ENCODE measurements at regions not wholly inside any gene's neighbourhood (a gene's known extent, or its start where the extent isn't known, plus 50 kb on each side); places are given as distances from the start of the nearest gene placed in this dataset.

DNA sequence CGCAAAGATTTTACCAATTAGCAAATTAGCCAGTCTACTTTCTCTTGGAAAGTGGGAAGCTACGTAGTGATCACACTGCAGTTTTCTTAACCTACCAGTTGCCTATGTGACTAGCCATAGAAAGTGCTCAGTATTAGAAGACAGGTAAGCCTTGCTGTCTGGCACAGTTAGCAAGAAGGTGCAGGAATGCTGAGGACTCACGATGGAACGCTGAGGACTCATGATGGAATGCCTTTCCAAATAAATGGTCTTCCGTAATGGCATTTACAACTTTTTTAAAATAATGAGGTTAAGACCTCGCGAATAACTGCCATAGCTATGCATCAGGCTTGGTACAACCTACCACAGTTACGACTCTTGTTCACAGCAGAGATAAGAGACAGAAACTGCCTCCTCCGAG lies 1645.6 kb upstream of the MIR17HG start:
- Histone ChIP-seq H3K36me3 (ENCODE audit: insufficient read depth, low read length) (no peaks in the 10 kb centered on the region), H3K27ac (ENCODE audit: low read depth, low read length) (no peak overlapping the region), H3K27me3 (ENCODE audit: insufficient read depth, low read length) (no peaks in the 10 kb centered on the region), H3K4me3 (ENCODE audit: insufficient read depth, low read length) (no peak overlapping the region), H3K4me2 (ENCODE audit: insufficient read depth, low read length) (no peak overlapping the region), H3K79me2 (ENCODE audit: insufficient read depth, low read length) (no peaks in the 10 kb centered on the region), H4K20me1 (ENCODE audit: insufficient read depth, low read length) (no peaks in the 10 kb centered on the region), H3K9me3 (ENCODE audit: low read depth, low read length) (no peaks in the 10 kb centered on the region), H3K4me1 (ENCODE audit: insufficient read depth, low read length) (no peaks in the 10 kb centered on the region), H2AFZ (ENCODE audit: low read length) (no peak overlapping the region)
- TF ChIP-seq, protein P1, sequence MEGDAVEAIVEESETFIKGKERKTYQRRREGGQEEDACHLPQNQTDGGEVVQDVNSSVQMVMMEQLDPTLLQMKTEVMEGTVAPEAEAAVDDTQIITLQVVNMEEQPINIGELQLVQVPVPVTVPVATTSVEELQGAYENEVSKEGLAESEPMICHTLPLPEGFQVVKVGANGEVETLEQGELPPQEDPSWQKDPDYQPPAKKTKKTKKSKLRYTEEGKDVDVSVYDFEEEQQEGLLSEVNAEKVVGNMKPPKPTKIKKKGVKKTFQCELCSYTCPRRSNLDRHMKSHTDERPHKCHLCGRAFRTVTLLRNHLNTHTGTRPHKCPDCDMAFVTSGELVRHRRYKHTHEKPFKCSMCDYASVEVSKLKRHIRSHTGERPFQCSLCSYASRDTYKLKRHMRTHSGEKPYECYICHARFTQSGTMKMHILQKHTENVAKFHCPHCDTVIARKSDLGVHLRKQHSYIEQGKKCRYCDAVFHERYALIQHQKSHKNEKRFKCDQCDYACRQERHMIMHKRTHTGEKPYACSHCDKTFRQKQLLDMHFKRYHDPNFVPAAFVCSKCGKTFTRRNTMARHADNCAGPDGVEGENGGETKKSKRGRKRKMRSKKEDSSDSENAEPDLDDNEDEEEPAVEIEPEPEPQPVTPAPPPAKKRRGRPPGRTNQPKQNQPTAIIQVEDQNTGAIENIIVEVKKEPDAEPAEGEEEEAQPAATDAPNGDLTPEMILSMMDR (IDR thresholded peaks at IDR 0.05; ENCODE audit: extremely low read depth, low read depth, low read length) = no peak
- no peak for DNase-seq (ENCODE audit: insufficient read length, low spot score, missing footprints)

DNA sequence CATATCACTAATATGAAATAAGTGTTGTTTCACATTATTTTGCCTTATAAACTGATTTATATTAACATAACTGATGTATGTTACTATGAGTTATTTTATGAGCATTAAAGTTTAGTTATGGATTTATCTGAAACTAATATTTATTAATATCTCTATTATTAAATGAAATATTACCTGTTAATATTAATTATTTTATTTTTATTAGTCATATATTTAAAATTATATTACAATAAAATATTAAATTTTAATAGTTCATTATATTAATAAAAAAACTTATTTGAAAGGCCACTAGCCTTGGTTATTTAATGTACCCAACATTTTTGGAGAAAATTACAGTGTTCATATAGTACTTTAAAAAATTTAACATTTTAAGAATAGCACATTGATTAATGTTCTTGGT lies 1643.4 kb upstream of the MIR17HG start:
- H3K27me3 ChIP-seq (ENCODE audit: insufficient read depth, low read length) = no peaks in the 10 kb centered on the region
- DNase-seq (ENCODE audit: insufficient read length, low spot score, missing footprints) = no peak
- H3K9me3 ChIP-seq (ENCODE audit: low read depth, low read length) = no peaks in the 10 kb centered on the region
- H3K4me2 ChIP-seq (ENCODE audit: insufficient read depth, low read length) = no peak overlapping the region
- no peak overlapping the region for H2AFZ ChIP-seq (ENCODE audit: low read length)
- H3K4me3 ChIP-seq (ENCODE audit: insufficient read depth, low read length) = no peak overlapping the region
- H3K36me3 ChIP-seq (ENCODE audit: insufficient read depth, low read length) = no peaks in the 10 kb centered on the region
- TF ChIP-seq, protein P1 (IDR thresholded peaks at IDR 0.05; ENCODE audit: extremely low read depth, low read depth, low read length) = no peak
- H3K4me1 ChIP-seq (ENCODE audit: insufficient read depth, low read length) = no peaks in the 10 kb centered on the region
- no peaks in the 10 kb centered on the region for H4K20me1 ChIP-seq (ENCODE audit: insufficient read depth, low read length)
- H3K27ac ChIP-seq (ENCODE audit: low read depth, low read length) = no peak overlapping the region
- no peaks in the 10 kb centered on the region for H3K79me2 ChIP-seq (ENCODE audit: insufficient read depth, low read length)

DNA sequence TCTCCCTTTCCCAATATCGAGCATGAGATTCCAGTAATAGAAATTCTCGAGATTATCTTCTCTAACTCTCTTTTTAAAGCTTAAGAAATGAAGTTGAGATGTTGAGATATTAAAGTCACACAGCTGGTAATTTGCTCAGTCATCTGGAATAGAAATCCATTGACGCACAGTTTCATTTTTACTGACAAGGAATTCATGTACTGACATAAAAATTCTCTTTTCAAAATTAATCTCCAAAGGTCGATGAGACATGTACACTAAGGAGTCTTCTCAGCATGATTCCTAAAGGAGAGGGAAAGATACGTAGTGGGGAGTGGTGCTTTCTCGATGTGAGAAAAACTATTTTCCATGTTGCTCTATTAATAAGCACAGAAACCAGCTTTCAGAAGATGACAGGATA lies 1639.5 kb upstream of the MIR17HG start:
- H3K36me3 ChIP-seq (ENCODE audit: insufficient read depth, low read length) = no peaks in the 10 kb centered on the region
- TF ChIP-seq, protein P1 (IDR thresholded peaks at IDR 0.05; ENCODE audit: extremely low read depth, low read depth, low read length) = no peak
- no peak for DNase-seq (ENCODE audit: insufficient read length, low spot score, missing footprints)

DNA sequence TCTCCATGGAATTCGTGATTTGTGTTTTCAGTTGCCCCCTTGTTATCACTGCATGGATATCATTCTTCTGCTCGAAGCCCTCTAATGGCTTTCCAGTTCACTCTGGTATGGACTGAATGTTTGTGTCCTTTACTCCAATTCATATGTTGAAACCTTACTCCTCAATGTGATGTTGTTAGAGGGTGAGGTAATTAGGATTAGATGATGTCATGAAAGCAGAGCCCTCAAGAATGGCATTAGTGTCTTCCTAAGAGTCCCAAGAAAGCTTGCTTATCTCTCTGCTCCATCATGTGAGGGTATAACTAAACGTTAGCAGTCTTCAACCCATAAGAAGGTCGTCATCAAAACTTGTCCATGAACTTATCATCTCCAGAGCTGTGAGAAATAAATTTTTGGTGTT lies 1626.3 kb upstream of the MIR17HG start:
- Histone ChIP-seq H3K79me2 (ENCODE audit: insufficient read depth, low read length) (no peaks in the 10 kb centered on the region), H3K36me3 (ENCODE audit: insufficient read depth, low read length) (no peaks in the 10 kb centered on the region), H3K4me3 (ENCODE audit: insufficient read depth, low read length) (no peak overlapping the region), H3K4me2 (ENCODE audit: insufficient read depth, low read length) (no peak overlapping the region), H2AFZ (ENCODE audit: low read length) (no peak overlapping the region), H3K9me3 (ENCODE audit: low read depth, low read length) (peaks cover 4% of the 10 kb centered on the region), H4K20me1 (ENCODE audit: insufficient read depth, low read length) (no peaks in the 10 kb centered on the region), H3K4me1 (ENCODE audit: insufficient read depth, low read length) (no peaks in the 10 kb centered on the region), H3K27ac (ENCODE audit: low read depth, low read length) (no peak overlapping the region), H3K27me3 (ENCODE audit: insufficient read depth, low read length) (no peaks in the 10 kb centered on the region)
- TF ChIP-seq, protein P1 (IDR thresholded peaks at IDR 0.05; ENCODE audit: extremely low read depth, low read depth, low read length) = no peak
- no peak for DNase-seq (ENCODE audit: insufficient read length, low spot score, missing footprints)

More for the DNA sequence above, 1639.5 kb upstream of the MIR17HG start:
- Histone ChIP-seq H3K27ac (ENCODE audit: low read depth, low read length) (no peak overlapping the region), H3K4me3 (ENCODE audit: insufficient read depth, low read length) (no peak overlapping the region), H3K27me3 (ENCODE audit: insufficient read depth, low read length) (no peaks in the 10 kb centered on the region), H3K4me1 (ENCODE audit: insufficient read depth, low read length) (no peaks in the 10 kb centered on the region), H3K9me3 (ENCODE audit: low read depth, low read length) (no peaks in the 10 kb centered on the region), H3K4me2 (ENCODE audit: insufficient read depth, low read length) (no peak overlapping the region), H2AFZ (ENCODE audit: low read length) (no peak overlapping the region), H3K79me2 (ENCODE audit: insufficient read depth, low read length) (no peaks in the 10 kb centered on the region), H4K20me1 (ENCODE audit: insufficient read depth, low read length) (no peaks in the 10 kb centered on the region)

Data from osteoblast (primary cell).